HG03064 (cell line): ENCODE measurements at regions not wholly inside any gene's neighbourhood (a gene's known extent, or its start where the extent isn't known, plus 50 kb on each side); places are given as distances from the start of the nearest gene placed in this dataset.
"Not testable (repeated sequence)": the region's sequence is repeated elsewhere in the genome, so short reads cannot be mapped to it uniquely, and the experiment has no call there.

Experiments used
- ATAC-seq: cut with Tn5 transposase; IDR thresholded peaks from one replicate; pipeline ENCODE4 v1.9.1; 2021; ENCODE audit warnings: low read depth; ENCODE audit not compliant: unreplicated experiment

GRCh38 chr16:52657924-52658323 is 111.0 kb upstream of the TOX3 start:
- ATAC-seq, result no peak

GRCh38 chr16:52655916-52656315 is 109.0 kb upstream of the TOX3 start:
- ATAC-seq, result not testable (repeated sequence)

- ATAC-seq, result not testable (repeated sequence)
Observed at GRCh38 chr16:52655156-52655555, 108.2 kb upstream of the TOX3 start.

GRCh38 chr16:52652033-52652432 is 105.1 kb upstream of the TOX3 start:
- ATAC-seq, result no peak

- no peak for ATAC-seq
Observed at GRCh38 chr16:52650789-52651188, 103.8 kb upstream of the TOX3 start.

GRCh38 chr16:52650318-52650717 is 103.4 kb upstream of the TOX3 start:
- no peak for ATAC-seq

GRCh38 chr16:52649870-52650269 is 102.9 kb upstream of the TOX3 start:
- no peak for ATAC-seq

- ATAC-seq, result no peak
Observed at GRCh38 chr16:52647588-52647987, 100.6 kb upstream of the TOX3 start.

GRCh38 chr16:52643006-52643405 is 96.1 kb upstream of the TOX3 start:
- no peak for ATAC-seq

- ATAC-seq, result no peak
Observed at GRCh38 chr16:52634528-52634927, 87.6 kb upstream of the TOX3 start.

- ATAC-seq, result no peak
Observed at GRCh38 chr16:52634104-52634503, 87.2 kb upstream of the TOX3 start.

GRCh38 chr16:52633230-52633629 is 86.3 kb upstream of the TOX3 start:
- no peak for ATAC-seq

- ATAC-seq, result no peak
Observed at GRCh38 chr16:52631711-52632110, 84.8 kb upstream of the TOX3 start.

GRCh38 chr16:52630711-52631110 is 83.8 kb upstream of the TOX3 start:
- ATAC-seq, result no peak

- ATAC-seq, result no peak
Observed at GRCh38 chr16:52629296-52629695, 82.4 kb upstream of the TOX3 start.

GRCh38 chr16:52624891-52625290 is 77.9 kb upstream of the TOX3 start:
- ATAC-seq, result no peak

- ATAC-seq, result no peak
Observed at GRCh38 chr16:52621651-52622050, 74.7 kb upstream of the TOX3 start.

- no peak for ATAC-seq
Observed at GRCh38 chr16:52618753-52619497, 72.0 kb upstream of the TOX3 start.

GRCh38 chr16:52617591-52617990 is 70.6 kb upstream of the TOX3 start:
- no peak for ATAC-seq

GRCh38 chr16:52613508-52613907 is 66.6 kb upstream of the TOX3 start:
- no peak for ATAC-seq

- ATAC-seq, result no peak
Observed at GRCh38 chr16:52611817-52612673, 65.1 kb upstream of the TOX3 start.

- no peak for ATAC-seq
Observed at GRCh38 chr16:52603015-52603414, 56.1 kb upstream of the TOX3 start.
